NOMO-1 treated with dmso at 0.1 percent for 144 hours (cell line): ENCODE measurements at regions not wholly inside any gene's neighbourhood (a gene's known extent, or its start where the extent isn't known, plus 50 kb on each side); places are given as distances from the start of the nearest gene placed in this dataset.
"Not testable (repeated sequence)": the region's sequence is repeated elsewhere in the genome, so short reads cannot be mapped to it uniquely, and the experiment has no call there.

ENCODE experiments used
- DNase-seq: peaks from one replicate; lab custom pipeline; 2025; ENCODE audit not compliant: unreplicated experiment; lab: John Stamatoyannopoulos, UW

DNA sequence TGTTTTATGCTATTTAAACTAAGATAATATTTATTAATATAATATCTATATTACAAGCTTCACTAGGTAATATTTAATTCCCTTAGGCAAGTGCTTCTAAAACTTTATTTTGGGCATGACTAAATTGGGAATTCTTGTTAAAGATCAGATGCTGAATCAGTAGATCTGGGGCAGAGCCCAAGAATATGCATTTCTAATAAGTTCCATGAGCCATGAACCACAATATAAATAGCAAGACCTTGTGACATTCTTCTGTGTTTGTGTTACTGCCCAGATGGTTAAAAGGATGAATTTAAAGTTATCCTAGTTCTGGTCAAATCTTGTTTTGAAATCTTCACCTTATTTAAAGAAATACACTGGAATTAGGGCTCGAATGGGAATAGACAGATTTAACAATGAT is 258.4 kb upstream of the CACNA2D1 start:
- DNase-seq: no peak

DNA sequence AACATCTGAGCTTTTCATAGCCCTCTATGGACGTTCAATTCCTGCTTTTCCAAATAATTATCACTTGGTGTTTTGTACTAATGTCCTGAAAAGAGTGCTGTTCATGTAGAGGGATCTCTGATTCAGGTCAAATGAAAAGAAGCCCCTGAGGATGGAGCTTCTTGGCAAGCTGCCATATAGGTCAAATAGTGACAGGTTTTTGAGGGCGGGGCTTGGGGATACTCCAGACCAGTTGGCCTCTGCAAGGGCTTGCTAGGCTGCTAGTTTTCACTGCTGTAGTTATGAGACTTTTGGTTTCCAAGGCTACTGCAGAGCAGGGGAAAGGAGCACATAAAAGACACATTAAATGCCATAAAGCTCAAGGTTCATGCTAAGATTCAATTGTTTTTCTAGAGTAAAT is 257.2 kb upstream of the CACNA2D1 start:
- DNase-seq: no peak

DNA sequence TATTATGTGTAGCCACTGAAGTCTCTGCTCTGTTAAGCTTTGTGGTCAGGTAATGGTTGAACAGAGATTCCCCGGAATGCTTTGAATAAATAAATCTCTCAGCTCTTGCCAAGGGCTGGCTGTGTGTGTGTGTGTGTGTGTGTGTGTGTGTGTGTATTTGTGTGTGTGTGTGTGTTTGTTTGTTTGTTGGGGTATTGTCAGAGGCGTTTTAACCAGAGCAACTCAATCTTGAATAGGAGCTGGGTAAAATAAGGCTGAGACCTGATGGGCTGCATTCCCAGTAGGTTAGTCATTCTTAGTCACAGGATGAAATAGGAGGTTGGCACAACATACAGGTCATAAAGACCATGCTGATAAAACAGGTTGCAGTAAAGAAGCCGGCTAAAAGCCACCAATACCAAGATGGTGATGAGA is 256.2 kb upstream of the CACNA2D1 start:
- DNase-seq: no peak

DNA sequence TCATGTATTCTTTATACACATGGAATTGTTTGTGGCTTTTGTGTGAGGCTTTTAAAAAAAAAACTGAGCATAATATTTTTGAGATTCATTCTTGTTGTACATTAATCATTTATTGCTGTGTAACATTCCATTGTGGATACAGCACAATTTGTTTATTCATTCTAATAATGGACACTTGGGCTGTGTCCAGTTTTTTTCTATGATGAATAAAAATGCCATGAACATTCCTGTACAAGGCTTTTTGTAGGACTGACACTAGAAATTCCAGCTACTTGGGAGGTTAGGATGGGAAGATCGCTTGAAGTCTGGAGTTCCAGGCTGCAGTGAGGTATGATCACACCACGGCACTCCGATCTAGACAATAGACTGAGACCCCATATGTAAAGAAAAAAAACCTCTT is 254.3 kb upstream of the CACNA2D1 start:
- no peak for DNase-seq

DNA sequence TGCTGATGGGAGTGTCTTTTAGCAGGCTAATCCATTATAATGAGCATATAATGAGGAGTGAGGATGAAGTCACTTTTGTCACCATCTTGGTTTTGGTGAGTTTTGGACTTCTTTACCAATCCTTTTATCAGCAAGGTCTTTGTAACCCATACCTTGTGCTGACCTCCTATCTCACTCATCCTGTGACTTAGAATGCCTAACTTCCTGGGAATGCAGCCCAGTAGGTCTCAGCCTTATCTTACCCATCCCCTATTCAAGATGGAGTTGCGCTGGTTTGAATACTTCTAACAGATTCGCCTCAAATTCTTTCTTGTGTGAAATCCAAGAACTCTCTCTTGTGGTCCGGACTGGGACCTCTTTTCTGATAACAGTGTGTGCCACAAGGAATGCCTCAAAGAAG is 253.1 kb upstream of the CACNA2D1 start:
- no peak for DNase-seq

DNA sequence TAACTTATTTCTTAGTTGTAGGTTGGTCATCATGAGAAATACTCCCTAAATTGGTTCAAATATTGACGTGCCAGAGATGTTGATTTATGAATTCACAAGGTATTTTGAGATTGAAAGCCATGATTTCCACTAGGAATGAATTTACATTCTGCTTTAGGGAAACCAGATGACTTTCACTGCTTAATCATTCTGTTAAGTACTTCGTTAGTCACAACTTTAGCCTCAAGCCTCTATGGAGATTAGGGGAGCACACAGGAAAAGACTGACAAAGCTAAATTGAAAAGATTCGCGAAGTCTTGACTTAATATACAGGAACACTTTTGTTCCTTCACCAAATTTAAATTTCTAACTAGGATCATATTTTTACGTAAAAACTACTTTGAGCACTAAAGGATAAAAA is 250.4 kb upstream of the CACNA2D1 start:
- no peak for DNase-seq

DNA sequence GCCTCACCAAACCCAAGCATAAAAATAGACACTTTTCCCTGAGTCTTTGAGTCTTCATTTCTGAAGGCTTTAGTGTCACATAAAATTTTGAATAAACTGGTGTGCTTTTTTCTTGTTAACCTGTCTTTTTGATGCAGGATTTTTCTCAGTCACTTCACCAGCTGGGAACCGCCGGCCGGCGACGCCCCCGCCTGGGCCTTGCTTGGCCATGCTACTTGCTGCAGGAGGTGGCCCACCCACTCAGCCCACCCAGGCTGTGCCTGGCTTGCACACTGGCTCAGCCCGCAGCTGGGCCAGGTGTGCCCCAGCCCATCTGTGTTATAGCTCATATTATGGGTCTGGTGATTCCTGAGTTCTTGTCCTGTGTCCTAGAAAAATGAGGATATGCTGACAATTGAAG is 247.4 kb upstream of the CACNA2D1 start:
- DNase-seq: no peak

DNA sequence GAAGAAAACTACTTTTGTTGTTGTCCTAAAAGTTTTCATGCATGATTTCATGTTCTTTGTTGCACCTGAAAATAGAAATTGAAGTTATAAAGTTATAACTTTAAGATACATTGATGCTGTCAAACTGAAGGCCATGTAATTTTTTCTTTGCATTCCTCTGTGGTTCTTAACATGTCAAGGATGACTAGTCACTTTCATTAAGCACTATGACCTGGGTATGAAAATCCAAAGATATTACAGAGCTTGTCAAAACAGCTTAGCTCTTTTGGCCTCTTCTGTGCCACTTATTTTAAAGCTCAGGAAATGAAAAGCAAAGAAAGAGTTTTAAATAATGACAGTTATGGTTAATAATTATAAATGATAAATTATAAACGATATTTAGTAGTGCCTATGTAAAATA is 241.6 kb upstream of the CACNA2D1 start:
- DNase-seq: no peak

DNA sequence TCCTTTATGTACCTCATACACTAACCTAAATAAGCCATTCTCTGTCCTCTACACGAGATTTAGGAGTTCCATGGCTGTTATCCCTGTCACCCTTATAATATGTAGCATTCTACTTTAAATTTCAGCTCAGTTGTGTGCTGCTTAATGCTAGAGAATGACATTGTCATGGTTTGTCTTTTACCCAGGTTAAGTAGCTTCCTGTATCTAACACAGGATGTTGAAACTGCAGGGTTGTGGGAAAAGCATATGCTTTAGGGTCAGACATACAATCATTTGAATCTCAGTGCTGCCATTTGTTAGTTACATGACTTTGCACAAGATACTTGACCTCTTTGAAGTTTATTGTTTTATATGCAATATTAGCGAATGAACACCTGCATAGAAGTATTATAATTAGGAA is 235.1 kb upstream of the CACNA2D1 start:
- no peak for DNase-seq

DNA sequence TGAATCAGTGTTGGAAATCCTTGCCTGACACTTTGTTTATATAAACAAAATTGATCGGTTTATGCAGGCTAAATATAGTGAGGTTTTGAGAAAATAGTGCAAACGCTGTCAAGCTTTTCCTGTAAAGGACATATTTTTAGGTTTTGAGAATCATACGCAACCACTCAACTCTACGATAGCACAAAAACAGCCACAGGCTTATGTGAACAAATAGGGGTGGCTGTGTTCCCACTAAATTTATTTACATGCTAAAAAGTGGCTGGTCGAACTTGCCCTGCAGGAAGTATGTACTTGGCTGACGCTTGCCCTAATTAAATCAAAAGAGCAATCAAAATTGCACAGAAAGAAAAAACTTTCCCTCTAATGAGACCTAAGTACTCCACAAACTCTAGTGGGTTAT is 234.7 kb upstream of the CACNA2D1 start:
- DNase-seq: no peak

DNA sequence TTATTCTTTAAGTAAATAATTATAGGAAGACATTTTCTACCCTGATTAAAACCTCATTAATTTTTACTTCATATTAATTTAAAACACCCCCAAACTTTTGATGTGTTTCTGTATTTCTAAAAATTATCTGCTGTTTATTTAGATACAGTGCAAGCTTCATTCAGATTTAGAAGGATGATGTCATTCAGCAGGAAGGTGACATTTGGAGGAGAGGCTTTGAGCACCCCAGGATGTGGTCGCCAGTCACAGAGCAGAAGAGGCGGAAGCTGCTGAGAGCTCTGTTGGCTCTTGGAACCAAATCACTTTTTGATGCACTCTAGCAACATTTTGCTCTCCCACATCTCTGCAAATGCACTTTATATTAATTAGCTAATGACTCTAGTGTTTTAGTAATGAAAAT is 233.9 kb upstream of the CACNA2D1 start:
- DNase-seq: no peak

DNA sequence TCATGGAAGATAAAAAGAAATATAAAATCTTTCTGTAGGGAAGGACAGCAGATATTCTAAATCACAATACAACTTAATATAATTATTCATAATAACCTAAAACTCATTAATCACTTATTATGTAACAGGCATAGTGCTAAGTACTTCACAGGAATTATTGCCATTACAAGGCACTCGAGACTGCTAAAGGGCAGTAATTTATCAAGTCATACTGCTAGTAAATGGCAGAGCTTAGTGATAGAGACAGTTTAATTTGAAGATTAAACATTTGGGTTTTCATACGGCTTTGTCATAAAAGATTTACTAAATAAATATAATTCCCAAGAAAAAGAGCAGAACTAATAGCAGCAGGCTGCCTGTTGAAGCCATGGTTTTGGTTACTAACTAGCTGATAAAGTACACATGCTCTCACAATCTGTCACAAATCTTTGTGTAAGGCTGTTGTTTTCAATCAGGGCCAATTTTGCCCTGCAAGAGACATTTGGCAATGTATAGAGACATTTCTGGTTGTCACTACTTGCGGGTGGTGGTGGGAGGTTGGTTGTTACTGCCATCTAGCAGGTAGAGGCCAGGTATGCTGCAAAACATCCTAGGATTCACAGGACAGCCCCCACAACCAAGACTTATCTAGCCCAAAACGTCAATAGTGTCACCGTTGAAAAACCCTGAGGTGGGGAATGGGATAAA is 233.3 kb upstream of the CACNA2D1 start:
- no peak for DNase-seq

DNA sequence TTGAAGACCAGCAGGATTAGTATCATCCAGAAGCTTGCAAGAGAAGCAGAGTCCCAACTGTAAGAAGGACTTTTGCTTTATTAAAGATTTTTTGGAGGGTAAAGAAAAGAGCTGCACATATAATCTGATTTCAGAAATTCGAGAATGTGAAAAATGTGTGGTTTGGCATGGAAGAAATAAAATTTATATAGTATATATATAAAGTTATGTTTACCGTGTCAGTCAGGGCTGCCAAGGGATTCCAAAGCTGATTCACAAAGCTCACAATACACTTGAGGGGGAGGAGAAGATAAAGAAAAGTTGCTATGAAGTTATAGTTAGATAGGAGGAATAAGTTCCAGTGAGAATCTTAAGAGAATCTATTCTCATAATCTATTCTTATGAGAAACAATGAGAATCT is 231.8 kb upstream of the CACNA2D1 start:
- no peak for DNase-seq

DNA sequence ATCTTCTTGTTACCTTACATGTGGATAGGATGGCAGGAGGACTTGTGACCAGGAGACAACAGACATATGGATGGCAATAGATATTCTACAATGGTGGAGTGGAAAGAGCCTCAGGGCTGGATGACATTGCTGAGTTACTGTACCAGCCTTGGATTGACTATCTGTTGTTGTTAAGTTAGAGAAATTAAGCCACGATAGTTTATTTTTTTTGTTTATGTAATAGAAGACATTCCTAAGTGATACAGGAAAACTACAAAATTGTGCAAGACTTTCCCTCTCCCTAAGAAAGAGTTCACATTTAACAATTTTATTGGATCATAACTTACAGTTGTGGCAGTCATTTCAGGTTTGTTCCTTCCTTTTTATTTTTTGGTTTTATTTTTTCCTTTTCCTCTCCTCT is 230.7 kb upstream of the CACNA2D1 start:
- DNase-seq: no peak

DNA sequence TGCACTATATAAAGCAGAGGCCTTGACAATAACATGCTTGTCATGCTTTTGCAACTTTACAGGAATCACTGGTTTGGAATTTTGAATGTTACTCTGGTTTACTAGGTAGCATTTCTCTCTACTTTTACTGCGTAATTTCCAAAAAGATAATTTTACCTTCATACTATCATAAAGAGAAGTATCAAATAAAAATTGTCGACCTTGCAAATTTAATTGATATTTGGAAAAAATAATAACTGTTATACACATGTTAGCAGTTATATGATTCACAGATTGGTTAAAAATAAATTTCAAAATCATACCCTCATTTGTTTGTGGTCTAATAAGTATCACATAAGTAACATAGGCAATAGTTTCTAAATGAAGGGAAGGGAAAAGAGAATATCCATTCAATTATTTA is 228.5 kb upstream of the CACNA2D1 start:
- no peak for DNase-seq

DNA sequence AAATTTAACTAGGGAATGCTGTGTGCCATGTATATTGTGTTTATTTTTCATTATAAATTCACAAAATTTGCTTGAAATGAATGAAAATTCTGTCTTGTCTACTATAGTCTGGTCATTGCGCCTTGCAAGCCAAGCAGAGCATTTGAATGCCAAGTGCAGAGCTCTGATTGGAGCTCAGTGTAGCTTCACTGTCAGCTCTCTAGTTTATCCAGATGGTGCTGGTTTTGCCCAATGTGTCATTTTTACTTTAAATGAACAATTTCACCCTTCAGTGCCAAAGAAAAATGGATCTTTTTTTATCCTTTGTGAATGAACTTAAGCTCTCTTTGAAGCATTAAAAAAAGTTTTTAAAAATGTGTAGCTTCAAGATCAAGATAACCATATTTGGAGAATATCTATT is 225.6 kb upstream of the CACNA2D1 start:
- DNase-seq: no peak

DNA sequence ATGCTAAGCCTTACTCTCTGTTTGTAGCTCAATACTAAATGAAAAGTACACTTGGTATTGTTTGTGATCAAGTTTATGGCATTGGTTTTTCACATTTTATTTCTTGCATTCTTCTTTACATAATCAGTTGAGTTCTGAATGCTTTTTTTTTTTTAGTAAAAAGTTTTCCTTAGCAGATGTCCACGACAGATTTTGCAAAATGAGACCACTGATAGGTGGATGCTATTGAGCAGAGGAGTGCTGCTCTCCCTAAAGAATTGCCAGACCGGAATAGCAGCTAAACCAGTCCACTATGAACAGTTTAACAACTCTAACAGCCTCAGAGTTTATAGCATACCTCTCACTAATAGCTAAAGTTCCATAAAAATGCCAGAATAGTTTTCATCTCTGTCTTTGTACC is 225.1 kb upstream of the CACNA2D1 start:
- no peak for DNase-seq

DNA sequence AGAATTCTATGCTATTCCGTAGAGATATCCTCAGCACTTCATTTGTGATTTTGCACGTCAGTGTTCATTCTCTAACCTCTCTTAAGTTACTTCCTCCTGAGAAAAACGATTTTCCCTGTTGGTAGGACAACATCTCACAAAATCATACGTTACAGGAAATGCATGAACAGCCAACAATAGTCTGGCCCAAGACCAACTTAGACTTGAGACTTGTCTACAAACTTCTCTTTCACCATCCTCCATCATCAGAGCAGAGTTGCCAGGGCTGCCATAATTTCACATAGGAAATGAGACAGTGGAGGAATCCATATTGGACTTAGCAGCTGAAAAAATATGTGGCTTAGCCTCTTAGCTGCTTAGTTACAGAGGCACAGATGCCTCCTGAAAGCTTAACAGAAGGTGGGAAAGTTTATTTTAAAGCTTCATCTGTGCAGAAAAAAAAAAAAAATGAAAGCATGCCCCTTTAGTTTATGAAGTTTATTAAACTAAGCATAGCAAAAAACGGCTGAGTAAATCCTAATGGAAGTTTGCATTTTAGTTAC is 222.5 kb upstream of the CACNA2D1 start:
- no peak for DNase-seq

DNA sequence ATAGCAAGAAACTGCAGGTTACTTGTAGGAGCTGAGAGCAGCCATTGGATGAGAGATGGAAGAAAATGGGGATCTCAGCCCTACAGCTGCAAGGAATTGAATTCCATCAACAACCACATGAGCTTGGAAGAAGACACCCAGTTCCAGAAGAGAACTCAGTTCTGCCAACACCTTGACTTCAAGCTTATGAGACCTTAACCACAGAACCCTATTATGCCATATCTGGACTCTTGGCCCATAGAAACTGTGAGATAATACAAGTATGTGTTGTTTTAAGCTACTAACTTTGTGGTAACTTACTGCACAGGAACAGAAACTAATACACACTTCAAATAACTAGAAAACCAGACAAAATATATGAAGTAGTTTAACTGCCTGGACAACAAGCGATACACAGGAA is 212.4 kb upstream of the CACNA2D1 start:
- no peak for DNase-seq

DNA sequence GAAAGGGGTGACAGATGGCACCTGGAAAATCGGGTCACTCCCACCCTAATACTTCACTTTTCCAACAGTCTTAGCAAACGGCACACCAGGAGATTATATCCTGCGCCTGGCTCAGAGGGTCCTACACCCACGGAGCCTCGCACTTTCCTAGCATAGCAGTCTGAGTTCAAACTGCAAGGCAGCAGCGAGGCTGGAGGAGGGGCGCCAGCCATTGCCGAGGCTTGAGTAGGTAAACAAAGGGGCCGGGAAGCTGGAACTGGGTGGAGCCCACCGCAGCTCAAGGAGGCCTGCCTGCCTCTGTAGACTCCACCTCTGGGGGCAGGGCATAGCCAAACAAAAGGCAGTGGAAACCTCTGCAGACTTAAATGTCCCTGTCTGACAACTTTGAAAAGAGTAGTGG is 206.5 kb upstream of the CACNA2D1 start:
- not testable (repeated sequence) for DNase-seq

DNA sequence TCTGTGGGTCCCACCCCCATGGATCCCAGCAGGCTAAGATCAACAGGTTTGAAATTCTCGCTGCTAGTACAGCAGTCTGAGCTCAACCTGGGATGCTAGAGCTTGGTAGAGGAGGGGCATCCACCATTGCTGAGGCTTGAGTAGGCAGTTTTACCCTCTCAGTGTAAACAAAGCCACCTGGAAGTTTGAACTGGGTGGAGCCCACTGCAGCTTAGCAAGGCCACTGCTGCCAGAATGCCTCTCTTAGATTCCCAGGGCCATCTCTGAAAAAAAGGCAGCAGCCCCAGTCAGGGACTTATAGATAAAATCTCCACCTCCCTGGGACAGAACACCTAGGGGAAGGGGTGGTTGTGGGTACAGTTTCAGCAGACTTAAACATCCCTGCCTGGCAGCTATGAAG is 190.0 kb upstream of the CACNA2D1 start:
- no peak for DNase-seq

DNA sequence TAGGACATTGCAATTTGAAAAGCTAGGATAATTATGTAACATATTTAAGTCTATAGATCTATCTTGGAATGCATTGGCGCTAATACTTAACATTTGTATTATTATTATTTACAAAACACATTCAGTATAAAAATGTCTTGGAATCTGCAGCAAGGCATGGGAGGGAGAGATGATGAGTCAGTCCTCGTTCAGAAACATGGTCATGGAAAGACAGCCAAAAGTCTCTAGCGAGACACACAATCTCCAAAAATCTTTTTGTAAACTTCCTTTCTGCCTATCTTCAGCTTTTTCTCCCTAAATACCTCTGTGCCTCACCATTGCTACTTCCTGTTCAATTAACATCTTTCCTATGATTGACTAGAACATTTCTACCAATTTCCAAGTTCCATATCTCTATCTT is 188.4 kb upstream of the CACNA2D1 start:
- DNase-seq: no peak

DNA sequence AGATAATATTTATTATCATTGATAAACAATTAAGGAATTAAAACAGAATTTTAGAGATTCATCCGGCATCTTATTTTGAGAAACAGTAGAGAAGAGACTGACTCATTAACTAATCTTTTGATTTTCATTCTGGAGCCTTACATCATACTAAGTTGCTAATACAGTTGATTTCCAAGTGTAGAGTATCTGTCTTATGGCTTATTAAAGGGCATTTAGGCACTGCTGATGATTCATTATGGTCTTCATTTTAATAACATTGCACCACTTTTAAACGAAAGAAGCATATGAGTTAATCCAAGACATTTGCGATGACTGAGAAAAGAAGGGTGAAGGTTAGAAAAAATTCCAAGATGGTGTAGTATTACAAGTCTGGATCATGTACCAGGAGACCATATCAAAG is 186.0 kb upstream of the CACNA2D1 start:
- DNase-seq: no peak
